ENCODE measurements at regions not wholly inside any gene's neighbourhood (a gene's known extent, or its start where the extent isn't known, plus 50 kb on each side); places are given as distances from the start of the nearest gene placed in this dataset.

DNA sequence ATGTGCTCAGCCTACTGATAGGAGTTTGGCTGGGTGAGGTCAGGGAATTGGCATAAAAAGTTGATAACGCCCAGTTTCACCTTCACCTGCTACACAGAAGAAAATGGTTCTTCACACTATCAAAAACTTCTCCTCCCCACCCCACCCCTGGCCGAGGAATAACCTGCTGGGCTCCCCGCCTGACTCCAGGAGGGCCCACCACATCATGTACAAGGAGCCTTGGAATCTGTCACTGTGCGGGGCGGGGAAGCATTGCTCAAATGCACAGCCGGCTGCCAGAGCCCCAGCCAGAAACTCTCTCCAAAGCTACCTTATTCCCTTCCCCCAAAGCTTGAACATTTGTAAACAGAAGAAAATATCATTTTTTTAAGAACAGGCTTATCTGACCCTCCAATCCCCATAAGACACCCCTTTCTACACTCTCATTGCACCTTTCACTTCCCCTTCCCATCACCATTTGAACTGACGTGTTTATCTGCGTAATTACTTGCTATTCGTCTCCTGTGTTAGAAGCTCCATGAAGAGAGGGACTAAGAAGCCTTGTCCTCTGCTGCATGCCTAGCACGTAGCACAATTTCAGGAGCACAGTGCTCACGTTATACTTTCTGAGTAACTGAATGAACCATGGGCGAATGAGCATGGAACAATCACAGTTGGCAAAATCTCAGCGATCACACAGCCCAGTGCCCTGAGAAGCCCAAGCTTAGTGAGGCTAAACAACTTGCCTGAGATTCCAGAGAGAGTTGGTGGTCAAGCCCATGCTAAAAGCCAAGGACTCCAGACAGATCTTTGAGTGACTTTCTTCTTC, 82.9 kb downstream of the HES1 start:
- no peak for DNase-seq (ENCODE audit: low read depth in 2 of 2)

DNA sequence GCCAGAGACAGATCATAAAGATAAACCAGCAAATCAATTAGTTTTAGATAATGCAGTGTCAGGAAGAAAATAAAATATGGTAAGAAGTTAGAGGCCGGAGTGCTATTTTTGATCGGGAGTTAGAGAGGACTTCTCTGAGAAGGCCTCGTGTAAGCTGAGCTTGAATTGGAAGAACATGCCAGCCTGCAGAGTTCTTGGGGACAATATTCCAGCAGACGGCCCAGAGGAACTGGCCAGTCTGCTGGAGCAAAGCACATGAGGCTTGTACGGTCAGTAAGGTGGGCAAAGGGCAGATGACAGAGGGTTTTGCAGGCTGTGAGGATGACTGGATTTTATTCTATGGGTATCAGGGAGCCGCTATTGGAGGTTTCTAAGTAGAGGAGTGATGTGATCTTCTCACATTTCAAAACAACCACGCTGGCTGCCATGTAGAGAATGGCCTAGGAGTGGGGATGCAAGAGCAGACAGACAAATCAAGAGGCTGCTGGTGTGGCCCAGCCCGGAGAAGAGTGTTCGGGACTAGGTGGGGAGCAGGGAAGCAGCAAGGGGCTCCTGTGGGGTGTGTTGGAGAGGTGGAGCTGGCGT, 84.0 kb downstream of the HES1 start:
- no peak for DNase-seq (ENCODE audit: low read depth in 2 of 2)

DNA sequence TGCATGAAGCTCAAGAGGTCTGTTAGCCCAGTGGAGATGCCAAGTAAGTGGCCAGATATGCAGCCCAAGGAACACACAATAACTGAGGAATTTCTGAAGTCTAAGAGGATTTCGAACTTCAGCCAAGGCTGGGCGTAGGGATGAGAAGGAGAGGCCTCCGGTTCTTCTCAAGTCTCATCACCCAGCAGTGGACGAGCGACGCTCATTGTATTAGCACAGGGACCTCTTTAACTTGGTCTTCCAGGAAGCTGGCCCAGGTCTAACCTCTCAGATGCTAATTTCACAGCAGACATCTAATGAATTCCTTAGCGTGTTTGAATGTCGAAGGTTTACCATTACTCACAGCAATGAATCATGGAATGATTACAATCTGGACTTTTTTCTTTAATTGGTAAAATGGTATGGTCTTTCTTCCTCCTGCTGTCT, 85.0 kb downstream of the HES1 start:
- DNase-seq (ENCODE audit: low read depth in 2 of 2): no peak

DNA sequence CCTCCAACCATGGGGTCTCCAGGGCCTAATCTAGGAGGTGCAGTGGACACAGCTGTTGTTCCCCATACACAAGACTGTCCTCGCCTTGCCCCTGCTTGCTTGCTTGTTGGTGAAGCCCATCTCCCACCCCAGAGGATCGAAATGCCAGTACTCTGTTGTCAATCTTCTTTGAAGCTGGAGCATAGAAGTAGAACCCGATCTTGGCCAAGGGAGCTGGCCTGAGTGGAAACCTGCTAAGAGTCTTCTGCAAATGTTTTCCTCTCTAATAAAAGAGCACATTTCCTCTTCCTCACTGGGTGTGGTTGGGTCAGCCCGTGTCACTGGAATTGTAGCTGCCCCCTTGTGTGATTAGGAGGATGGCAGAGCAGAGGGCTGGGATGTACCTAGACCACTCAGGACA, 85.4 kb downstream of the HES1 start:
- DNase-seq (ENCODE audit: low read depth in 2 of 2): no peak

DNA sequence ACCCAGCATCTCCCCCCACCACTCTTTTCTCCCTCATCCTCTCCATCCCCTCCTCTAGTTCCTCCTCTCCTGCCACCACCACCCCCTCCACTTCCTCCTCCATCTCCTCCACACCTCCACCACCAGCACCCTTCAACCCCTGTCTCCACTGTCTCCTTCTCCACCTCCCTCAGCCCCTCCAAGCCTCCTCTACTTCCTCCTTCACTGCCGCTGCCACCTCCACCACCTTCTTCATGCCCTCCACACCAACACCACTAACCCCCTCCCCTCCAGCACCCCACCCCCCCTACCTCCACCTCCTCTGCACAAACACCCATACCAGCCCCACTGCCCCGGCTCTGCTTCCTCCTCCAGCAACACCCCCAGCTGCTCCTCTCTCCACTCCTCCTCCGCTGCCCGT, 88.0 kb downstream of the HES1 start:
- DNase-seq (ENCODE audit: low read depth in 2 of 2): no peak

DNA sequence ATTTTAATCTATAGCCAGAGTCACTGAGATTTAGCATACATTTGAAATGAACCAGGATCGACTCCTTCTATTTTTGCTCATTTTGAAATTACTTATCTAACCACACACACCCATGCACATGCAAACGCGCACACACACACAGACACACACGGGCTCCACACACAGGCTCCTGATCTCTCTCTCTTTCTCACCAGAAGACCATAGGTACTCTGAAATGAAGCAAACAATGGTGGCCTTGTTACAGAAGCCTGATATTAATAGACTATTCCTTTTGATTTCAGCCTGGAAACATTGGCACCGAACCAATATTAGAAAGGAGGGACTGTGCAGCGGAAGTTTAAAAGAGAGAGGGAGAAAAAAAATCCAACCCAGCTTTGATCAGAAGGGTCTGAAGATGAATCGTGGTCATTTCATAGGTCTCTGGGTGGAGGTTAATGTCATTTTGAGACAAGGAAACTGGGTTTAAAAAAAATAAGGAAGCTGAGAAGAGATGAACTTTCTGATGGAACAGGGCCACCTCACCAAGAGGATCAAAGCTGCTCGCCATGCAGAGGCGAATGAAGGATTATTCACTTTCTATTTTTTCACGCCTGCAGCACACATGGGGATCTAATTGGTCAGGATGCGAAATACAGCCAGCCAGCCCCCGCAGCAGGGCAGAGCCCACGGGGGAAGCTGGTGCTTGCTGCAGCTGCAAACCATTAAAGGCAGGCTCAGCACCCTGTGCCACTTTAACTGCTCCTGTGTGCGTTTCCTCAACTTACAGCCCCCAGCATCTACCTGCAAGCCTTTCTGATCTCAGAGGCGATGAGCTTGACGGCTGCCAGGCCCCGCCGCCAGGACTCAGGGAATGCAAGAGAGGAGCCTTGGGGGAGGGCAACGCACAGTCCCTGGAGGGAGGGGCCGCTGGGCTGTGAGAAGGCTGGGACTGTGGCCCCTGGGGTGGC, 88.8 kb downstream of the HES1 start:
- no peak for DNase-seq (ENCODE audit: low read depth in 2 of 2)

DNA sequence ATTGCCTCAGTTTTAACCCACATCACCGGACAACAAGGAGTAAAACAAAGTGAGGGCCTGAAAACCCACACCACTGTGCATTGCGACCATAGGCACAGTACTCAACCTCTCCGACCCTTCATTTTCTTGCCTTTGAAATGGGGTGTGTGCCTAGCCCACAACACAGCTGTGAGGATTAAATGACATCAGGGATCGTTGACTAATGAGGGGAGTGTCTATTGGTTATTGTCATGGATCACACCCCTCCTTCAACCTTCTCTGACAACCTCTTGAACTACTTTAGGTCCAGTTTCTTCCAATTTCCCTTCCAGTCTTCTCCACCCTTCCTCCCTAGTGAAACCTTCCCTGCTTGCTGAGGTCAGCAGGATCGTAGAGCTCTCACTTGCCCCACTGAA, 89.5 kb downstream of the HES1 start:
- DNase-seq (ENCODE audit: low read depth in 2 of 2): no peak

DNA sequence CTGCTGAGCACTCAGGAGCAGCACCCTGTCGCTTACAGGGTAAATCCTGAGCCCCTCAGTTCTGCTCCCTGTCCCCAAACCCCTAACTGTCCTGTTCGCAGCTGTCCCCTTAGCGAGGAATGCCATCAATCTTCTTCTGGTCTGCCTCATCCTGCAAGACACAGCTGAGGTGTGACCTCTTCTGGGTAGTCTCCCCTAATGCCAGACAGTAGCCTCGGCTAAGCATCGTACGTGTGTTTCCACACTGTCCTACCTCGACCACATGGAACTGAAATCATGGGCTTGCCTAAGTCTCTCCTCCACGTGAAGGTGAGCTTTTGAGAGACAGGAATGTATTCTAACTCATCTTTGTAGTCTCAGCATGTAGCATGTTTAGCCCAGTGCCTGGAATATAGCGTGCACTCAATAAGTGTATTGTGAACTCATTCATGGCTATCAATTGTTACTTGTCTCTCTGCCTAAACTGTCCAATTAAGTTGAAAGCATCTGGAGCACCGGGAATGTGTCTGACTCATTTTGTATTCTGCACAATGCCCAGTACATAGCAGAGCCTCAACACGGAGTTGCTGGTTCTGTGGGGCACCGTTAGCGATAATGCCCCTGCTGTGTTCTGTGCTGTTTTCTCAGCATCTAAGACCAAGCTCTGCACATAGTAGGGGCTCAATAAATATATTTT, 90.2 kb downstream of the HES1 start:
- no peak for DNase-seq (ENCODE audit: low read depth in 2 of 2)

DNA sequence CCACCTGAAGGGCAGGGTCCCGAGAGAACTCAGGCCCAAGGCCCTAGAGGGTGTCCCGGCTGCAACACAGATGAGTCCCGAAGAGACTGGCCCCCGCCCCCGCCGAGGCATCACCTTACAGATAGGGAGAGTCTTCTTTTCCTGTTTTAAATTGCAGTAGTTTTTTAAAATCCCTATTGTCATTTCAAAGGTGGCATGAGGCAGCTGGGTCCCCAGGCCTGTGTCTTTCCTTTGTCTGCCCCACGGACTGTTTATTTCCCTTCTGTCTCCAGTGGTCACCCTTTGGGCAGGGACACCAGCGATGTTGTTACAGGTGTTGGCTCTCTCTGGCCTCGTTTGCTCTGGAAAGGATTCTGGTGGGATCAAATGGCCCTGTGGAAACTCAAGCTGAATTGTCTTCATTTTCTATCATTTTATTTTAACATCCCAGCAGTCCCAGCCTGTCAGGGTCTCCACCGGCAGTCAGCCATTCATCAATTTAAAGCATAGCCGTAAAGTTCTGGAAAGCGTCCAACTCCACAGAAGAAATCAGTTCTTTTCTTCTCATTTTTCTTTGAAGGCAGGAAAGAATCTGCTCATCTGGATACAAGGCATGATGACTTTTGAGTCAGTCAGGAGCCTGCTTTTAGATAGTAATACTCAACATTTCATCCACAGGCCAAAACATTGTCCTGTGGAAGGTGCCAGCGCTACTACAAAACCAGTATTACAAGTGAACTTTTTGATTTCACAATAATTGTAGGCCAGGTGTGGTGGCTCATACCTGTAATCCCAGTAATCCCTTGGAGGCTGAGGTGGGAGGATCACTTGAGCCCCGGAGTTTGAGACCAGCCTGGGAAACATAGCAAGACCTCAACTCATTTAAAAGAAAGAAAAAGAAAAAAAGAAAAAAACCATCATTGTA, 96.2 kb downstream of the HES1 start:
- no peak for DNase-seq (ENCODE audit: low read depth in 2 of 2)

DNA sequence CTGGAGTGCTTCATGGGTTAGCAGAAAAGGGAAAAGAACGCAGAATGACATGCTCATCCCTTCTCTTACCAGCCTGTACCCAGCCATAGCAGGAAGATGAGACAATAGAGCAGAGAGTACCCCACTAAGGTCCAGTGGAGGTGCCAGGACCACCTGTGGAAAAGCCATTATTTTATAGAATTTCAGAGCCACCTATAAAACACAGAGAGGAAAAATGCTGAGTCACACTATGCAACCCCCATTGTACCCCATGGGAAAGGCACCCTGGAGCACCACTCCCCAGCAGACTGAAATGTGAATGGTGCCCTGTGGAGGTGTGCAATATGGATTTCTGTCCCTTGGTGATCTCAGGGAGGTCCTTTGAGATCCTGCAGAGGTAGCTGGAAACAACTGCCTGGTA, 97.2 kb downstream of the HES1 start:
- no peak for DNase-seq (ENCODE audit: low read depth in 2 of 2)

DNA sequence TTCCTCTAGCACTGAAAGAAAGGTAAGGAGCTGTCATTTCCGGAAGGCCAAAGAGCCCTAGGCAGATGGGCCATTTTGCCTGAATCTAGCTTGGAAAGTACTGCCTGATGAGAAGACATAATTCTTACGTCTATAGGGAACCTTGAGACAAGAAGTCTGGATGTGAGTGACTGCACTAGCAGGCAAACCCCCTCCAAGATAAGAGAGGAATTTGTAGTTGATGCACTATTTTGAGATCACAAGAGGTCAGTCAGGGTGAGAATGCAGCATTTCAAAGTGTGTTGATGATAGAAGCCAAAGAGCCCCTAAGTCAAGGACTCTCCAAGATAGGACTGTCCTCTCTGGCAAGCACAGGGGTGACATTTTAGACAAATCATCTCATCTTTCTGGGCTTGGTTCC, 99.2 kb downstream of the HES1 start:
- no peak for DNase-seq (ENCODE audit: low read depth in 2 of 2)

DNA sequence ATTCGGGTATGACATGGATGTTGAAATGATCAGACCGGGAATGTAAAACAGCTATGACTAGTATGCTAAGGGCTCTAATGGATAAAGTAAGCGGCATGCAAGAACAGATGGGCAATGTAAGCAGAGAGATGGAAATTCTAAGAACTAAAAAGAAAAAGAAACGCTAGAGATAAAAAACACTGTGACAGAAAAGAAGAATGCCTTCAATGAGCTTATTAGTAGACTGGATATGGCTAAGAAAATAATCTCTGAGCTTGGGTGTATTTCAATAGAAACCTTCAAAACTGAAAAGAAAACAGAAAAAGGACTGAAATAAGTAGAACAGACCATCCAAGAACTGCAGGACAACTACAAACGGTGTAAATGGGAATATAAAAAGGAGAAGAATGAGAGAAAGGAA, 101.2 kb downstream of the HES1 start:
- no peak for DNase-seq (ENCODE audit: low read depth in 2 of 2)

DNA sequence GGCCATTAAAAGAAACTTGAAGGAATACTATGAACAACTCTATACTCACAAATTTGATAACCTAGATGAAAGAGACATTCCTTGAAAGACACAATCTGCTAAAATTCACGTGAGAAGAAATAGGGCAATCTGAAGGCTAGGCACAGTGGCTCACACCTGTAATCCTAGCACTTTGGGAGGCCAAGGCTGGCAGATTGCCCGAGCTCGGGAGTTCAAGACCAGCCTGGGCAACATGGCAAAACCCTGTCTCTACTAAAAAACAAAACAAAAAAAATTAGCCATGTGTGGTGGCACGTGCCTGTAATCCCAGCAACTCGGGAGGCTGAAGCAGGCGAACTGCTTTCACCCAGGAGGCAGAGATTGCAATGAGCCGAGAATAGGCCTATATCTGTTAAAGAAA, 104.8 kb downstream of the HES1 start:
- no peak for DNase-seq (ENCODE audit: low read depth in 2 of 2)

DNA sequence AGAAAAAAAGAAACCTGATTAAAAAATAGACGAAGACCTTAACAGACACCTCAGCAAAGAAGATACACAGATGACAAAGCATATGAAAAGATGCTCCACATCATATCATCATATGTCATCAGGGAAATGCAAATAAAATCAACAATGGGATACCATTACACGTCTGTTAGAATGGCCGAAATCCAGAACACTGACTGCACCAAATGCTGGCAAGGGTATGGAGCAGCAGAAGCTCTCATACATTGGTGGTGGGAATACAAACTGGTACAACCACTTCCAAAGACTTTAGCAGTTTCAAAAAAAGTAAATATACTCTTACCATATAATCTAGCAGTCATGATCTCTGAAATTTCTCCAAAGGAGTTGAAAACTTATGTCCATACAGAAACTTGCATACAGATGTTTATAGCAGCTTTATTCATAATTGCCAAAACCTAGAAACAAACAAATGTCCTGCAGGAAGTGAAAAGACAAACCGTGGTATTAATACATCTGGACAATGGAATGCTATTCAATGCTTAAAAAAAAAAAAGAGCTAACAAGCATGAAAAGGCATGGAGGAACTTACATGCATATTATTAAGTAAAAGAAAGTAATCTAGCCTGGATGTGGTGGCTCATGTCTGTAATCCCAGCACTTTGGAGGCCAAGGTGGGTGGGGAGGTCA, 107.4 kb downstream of the HES1 start:
- no peak for DNase-seq (ENCODE audit: low read depth in 2 of 2)

DNA sequence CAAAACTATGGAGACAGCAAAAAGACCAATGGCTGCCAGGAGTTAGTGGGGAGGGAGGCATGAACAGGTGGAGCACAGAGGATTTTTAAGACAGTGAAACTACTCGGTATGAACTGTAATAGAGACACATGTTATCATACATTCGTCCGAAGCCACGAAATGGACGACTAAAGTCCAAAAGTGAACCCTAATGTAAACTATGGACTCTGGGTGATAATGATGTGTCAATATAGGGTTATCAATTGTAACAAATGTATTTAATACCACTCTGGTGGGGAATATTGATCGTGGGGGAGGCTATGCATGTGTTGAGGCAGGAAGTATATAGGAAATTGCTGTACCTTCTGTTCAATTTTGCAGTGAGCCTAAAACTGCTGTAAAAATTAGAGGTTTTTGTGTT, 107.0 kb downstream of the CPN2 start:
- no peak for DNase-seq (ENCODE audit: low read depth in 2 of 2)

DNA sequence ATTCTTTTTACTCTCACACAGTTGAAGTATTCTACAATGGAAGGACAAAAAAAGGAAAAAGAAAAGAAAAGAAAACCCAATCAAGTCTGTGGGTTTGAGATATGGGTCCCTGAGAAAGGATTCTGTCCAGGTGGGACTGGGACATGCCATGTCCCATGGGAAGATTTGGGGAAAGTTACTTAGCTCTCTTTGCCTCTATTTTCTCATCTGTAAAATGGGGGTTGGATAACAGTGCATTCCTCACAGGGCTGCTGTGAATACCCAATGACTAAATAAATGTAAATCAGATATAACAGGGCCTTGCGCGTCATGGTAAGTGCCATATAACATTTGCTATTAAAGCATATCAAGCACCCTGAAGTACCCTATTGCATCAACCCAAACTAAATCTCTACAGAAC, 105.7 kb downstream of the CPN2 start:
- no peak for DNase-seq (ENCODE audit: low read depth in 2 of 2)

DNA sequence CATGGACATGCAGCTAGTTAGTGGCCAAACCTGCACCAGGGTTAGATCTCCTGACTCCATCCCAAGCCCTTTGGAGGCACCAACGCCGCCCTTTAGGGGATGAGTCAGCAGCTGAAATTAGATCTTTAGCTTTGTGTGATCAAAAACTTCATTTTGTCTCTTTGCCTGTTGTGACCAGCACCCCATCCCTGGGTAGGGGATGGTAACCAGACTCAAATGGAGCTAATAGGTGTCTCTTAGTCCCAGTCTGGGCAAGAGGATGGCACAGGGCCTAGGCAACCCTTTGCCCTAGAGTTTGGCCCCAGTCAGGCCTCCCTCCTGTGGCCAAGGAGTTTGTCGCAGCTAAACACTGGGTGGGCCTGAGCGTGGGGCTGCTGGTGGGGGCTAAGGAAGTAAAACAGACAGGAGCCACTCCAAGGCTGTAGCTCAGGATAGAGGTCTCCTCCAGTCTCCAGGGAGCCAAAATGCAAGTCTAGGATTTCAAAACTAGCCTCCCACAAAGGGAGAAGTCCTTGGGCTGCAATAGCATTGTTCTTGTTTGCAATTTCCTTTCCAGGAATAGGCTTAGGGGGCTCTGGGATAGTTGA, 105.1 kb downstream of the CPN2 start:
- DNase-seq (ENCODE audit: low read depth in 2 of 2): no peak

DNA sequence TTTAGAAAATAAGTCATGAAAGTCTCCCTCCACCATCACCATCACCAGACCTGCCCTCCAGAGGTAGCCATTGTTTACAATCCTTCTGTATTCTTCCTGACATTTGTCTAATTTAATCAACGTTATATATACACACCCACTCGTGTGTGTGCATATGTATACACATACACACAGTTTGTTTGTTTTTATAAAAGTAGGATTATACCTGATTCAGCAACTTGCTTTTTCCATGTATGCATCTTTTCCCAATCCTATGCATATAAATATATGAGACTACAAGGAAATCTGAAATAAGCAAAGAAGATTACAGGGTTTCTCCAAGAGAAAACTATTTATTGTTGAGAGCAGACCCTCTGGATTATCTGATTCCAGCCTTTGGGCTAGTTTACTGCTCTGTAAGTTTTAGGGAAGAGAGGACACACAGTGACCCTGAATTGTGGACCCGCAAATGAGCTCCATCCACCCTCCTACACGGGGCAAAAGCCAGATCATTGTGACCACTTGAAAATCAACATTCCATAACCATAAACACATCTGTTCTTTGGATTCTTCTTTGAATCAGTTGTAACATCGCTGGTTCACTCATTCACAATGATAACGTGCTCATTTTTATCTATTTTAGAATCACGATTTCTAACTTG, 104.3 kb downstream of the CPN2 start:
- no peak for DNase-seq (ENCODE audit: low read depth in 2 of 2)

DNA sequence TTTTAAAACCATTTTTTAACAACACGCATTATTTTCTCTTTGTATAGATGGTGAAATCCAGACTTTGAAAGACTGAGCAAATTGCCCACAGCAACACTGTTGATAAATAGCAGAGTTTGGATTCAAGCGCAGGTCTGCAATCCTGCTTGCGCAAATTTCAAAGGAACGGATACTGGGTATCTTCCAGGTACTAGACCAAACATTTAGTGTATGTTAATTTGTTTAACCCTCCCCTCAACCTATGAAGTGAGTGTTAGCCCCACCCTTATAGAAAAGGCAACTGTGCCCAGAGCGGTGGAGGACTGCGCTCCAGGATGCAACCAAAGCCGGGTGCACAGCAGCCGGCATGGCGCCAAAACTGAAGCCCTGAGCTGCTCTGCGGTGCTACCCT, 103.8 kb downstream of the CPN2 start:
- DNase-seq (ENCODE audit: low read depth in 2 of 2): no peak
